ENCODE measurements at regions not wholly inside any gene's neighbourhood (a gene's known extent, or its start where the extent isn't known, plus 50 kb on each side); places are given as distances from the start of the nearest gene placed in this dataset.

GRCh38 chrX:150269605-150270254 is 93.4 kb upstream of the MAMLD1 start:
- TF ChIP-seq RFX1 (IDR thresholded peaks at IDR 0.05): peak; percentile 35; the same call in 1 of the 2 replicates
- TF ChIP-seq TCFL5 (CRISPR knock-in tag; conservative IDR thresholded peaks at IDR 0.05): no peak
- Histone ChIP-seq H3K27me3 (ENCODE audit: control insufficient read depth in 2 of 2, insufficient read depth in 2 of 2, low read length in 2 of 2) (peaks cover 0 to 6% of the 10 kb centered on the region in 2 experiments; a peak in 1 of 5 replicates), H3K27ac (ENCODE audit: extremely low read depth, low read depth, low read length) (no peak overlapping the region), H3K9ac (ENCODE audit: insufficient read depth in 1 of 2, low read depth in 2 of 2, low read length in 2 of 2) (no peak overlapping the region), H2AFZ (ENCODE audit: low read depth, low read length) (no peak overlapping the region), H4K20me1 (replicated peaks; ENCODE audit: control insufficient read depth, insufficient read depth, low read length) (no peaks in the 10 kb centered on the region), H3K9me1 (ENCODE audit: control insufficient read depth, insufficient read depth, low read length) (no peaks in the 10 kb centered on the region), H3K79me2 (ENCODE audit: control insufficient read depth, insufficient read depth, low read length) (no peaks in the 10 kb centered on the region), H3K9me3 (replicated peaks; ENCODE audit: control insufficient read depth, insufficient read depth, low read depth, low read length) (no peaks in the 10 kb centered on the region), H3K4me2 (ENCODE audit: insufficient read depth, low read length) (no peak overlapping the region), H3K4me1 (replicated peaks in 1 of 2; ENCODE audit: control insufficient read depth in 2 of 2, insufficient read depth in 2 of 2, low read length in 2 of 2) (no peaks in the 10 kb centered on the region), H3K36me3 (ENCODE audit: control insufficient read depth, insufficient read depth, low read length) (no peaks in the 10 kb centered on the region), H3K4me3 (no peak overlapping the region)
- BruUV-seq (replicated peaks): no TSS peak
- in situ Hi-C loops (cut with MboI): no loop called here
- no peak for FAIRE-seq
- ChIA-PET POLR2A (no interaction called here), CTCF (ENCODE audit: low intra/inter-chr PET ratio) (no interaction called here)
- WGBS (ENCODE audit: insufficient coverage, low coverage, missing lambda C conversion rate): 1% methylated on average over 8 of the region's 10 CpGs
- no peak for DNase-seq (ENCODE audit: extremely low read depth in 1 of 4, low spot score in 3 of 4)
- ATAC-seq: no peak
- intact Hi-C loops (cut with micrococcal nuclease): no loop called here

- FAIRE-seq (no peak), ATAC-seq (no peak), DNase-seq (ENCODE audit: extremely low read depth in 1 of 4, low spot score in 3 of 4) (no peak)
- Histone ChIP-seq H3K36me3 (ENCODE audit: control insufficient read depth, insufficient read depth, low read length) (no peaks in the 10 kb centered on the region), H3K4me3 (no peak overlapping the region), H3K4me2 (ENCODE audit: insufficient read depth, low read length) (no peak overlapping the region), H3K4me1 (replicated peaks in 1 of 2; ENCODE audit: control insufficient read depth in 2 of 2, insufficient read depth in 2 of 2, low read length in 2 of 2) (no peaks in the 10 kb centered on the region), H3K79me2 (ENCODE audit: control insufficient read depth, insufficient read depth, low read length) (no peaks in the 10 kb centered on the region), H3K27ac (ENCODE audit: extremely low read depth, low read depth, low read length) (no peak overlapping the region), H3K27me3 (ENCODE audit: control insufficient read depth in 2 of 2, insufficient read depth in 2 of 2, low read length in 2 of 2) (peaks cover 0 to 6% of the 10 kb centered on the region in 2 experiments; a peak in 1 of 5 replicates), H3K9me3 (replicated peaks; ENCODE audit: control insufficient read depth, insufficient read depth, low read depth, low read length) (no peaks in the 10 kb centered on the region), H3K9me1 (ENCODE audit: control insufficient read depth, insufficient read depth, low read length) (no peaks in the 10 kb centered on the region), H3K9ac (ENCODE audit: insufficient read depth in 1 of 2, low read depth in 2 of 2, low read length in 2 of 2) (no peak overlapping the region), H2AFZ (ENCODE audit: low read depth, low read length) (no peak overlapping the region), H4K20me1 (replicated peaks; ENCODE audit: control insufficient read depth, insufficient read depth, low read length) (no peaks in the 10 kb centered on the region)
- in situ Hi-C loops (cut with MboI): no loop called here
- 0% methylated on average over 3 of the region's 3 CpGs for whole genome bisulfite sequencing (ENCODE audit: insufficient coverage, low coverage, missing lambda C conversion rate)
- CTCF ChIA-PET (ENCODE audit: low intra/inter-chr PET ratio): no interaction called here
- POLR2A ChIA-PET: no interaction called here
- intact Hi-C loops (cut with micrococcal nuclease): no loop called here
- BruUV-seq (replicated peaks): no TSS peak
- no peak for TF ChIP-seq SMARCA5 (IDR thresholded peaks at IDR 0.05)
- no peak for TF ChIP-seq CHD4 (IDR thresholded peaks at IDR 0.05; ENCODE audit: insufficient read depth, insufficient replicate concordance, low read depth, low read length, poor library complexity, severe bottlenecking)
- TF ChIP-seq SMARCC2 (IDR thresholded peaks at IDR 0.05; ENCODE audit: low read depth): no peak
- TF ChIP-seq ZNF644 (tag; IDR thresholded peaks at IDR 0.05; ENCODE audit: low read depth): no peak
- TF ChIP-seq ZNF639 (CRISPR knock-in tag; conservative IDR thresholded peaks at IDR 0.05 in 1 of 2, IDR thresholded peaks at IDR 0.05 in 1 of 2): no peak
- no peak for TF ChIP-seq ZNF830 (CRISPR knock-in tag; IDR thresholded peaks at IDR 0.05)
- TF ChIP-seq ZNF121 (CRISPR knock-in tag; conservative IDR thresholded peaks at IDR 0.05): no peak
- TF ChIP-seq ZNF280B (CRISPR knock-in tag; IDR thresholded peaks at IDR 0.05): no peak
- TF ChIP-seq DPF2 (IDR thresholded peaks at IDR 0.05): no peak
- TF ChIP-seq PTTG1 (tag; IDR thresholded peaks at IDR 0.05; ENCODE audit: low read depth): no peak
- TF ChIP-seq HDAC1 (IDR thresholded peaks at IDR 0.05): no peak
These were observed 92.5 kb upstream of the MAMLD1 start for GRCh38 chrX:150270622-150271021.

Data from K562 (cell line).